HCT116 (cell line): ENCODE measurements at regions not wholly inside any gene's neighbourhood (a gene's known extent, or its start where the extent isn't known, plus 50 kb on each side); places are given as distances from the start of the nearest gene placed in this dataset.

Experiments
- ATAC-seq: fragments of 200-7000 bp; cut with Tn5 transposase; 2 replicates; pipeline ENCODE4 v1.9.1; 2020; ENCODE audit warnings: mild to moderate bottlenecking, moderate library complexity
- BruUV-seq: library from RNA; stranded (reverse); fragments of 400-500 nt; replicated peaks from 2 replicates; lab custom pipeline; 2021; lab: Mats Ljungman, UMichigan
- CTCF ChIA-PET: fragments of 300-600 bp; sonication (Branson Sonifier 250); formaldehyde crosslinking; loops from one replicate; lab custom pipeline; 2021; ENCODE audit warnings: antibody characterized with exemption; lab: Charles Lee
- POLR2A ChIA-PET: fragments of 300-600, 350-600 bp; sonication (Branson Sonifier 250); formaldehyde crosslinking; loops from one replicate; lab custom pipeline; 2021; ENCODE audit warnings: antibody characterized with exemption; lab: Charles Lee
- RAD21 ChIA-PET, 2 experiments: fragments of 300-600 bp; sonication (Branson Sonifier 250); formaldehyde crosslinking; loops; one replicate each; lab custom pipeline; 2023; ENCODE audit warnings: low total read pairs in 2 of 2; ENCODE audit not compliant: uncharacterized antibody in 2 of 2, unreplicated experiment in 2 of 2, low non-redundant PET in 1 of 2; lab: Charles Lee
- DNase-seq: peaks from one replicate; pipeline ENCODE4 v3.0.0-alpha.2; 2010; ENCODE audit warnings: low read depth, low spot score
- H2AFZ ChIP-seq: fragments of 200-600 bp; shearing (Covaris generic), sonication (generic); 2 replicates; pipeline ENCODE4 v1.6.1; 2017; ENCODE audit warnings: low read depth, mixed run types, mixed read lengths, antibody characterized with exemption, low read length; ENCODE audit not compliant: poor library complexity, severe bottlenecking
- H3K27ac ChIP-seq: 2 replicates; pipeline ENCODE4 v1.5.1; 2012; ENCODE audit warnings: low read depth, low read length
- H3K27me3 ChIP-seq: fragments of 200-600 bp; sonication (generic); 2 replicates; pipeline ENCODE4 v1.6.1; 2016; ENCODE audit warnings: mixed run types, low read length, mixed read lengths; ENCODE audit not compliant: insufficient read depth
- H3K36me3 ChIP-seq, 2 experiments: fragments of 200-500 bp in 1 of 2; fragments of 200-600 bp in 1 of 2; sonication (Bioruptor generic) in 1 of 2; sonication (generic) in 1 of 2; 2 replicates each; pipeline versions ENCODE4 v1.5.1 to v1.6.1; 2014 to 2016; ENCODE audit warnings: low read length in 2 of 2, inconsistent platforms in 1 of 2, mixed read lengths in 1 of 2, mixed run types in 1 of 2; ENCODE audit not compliant: insufficient read depth in 2 of 2, control insufficient read depth in 1 of 2
- H3K4me1 ChIP-seq, 2 experiments: fragments of 200-600 bp in 1 of 2; sonication (generic) in 1 of 2; 2 replicates each; pipeline versions ENCODE4 v1.5.1 to v1.6.1; 2012 to 2017; ENCODE audit warnings: low read length in 2 of 2, inconsistent platforms in 1 of 2, mild to moderate bottlenecking in 1 of 2, mixed read lengths in 1 of 2, mixed run types in 1 of 2, moderate library complexity in 1 of 2; ENCODE audit not compliant: insufficient read depth in 2 of 2, control insufficient read depth in 1 of 2
- H3K4me2 ChIP-seq: fragments of 200-600 bp; sonication (generic); 2 replicates; pipeline ENCODE4 v1.6.1; 2017; ENCODE audit warnings: mixed run types, low read length, mixed read lengths
- H3K4me3 ChIP-seq, 2 experiments: fragments of 200-600 bp in 1 of 2; sonication (generic) in 1 of 2; replicated peaks in 1 of 2; 2 replicates each; pipeline ENCODE4 v1.5.1; 2011 to 2016; ENCODE audit warnings: low read length in 2 of 2, control low read depth in 1 of 2, low read depth in 1 of 2, mild to moderate bottlenecking in 1 of 2, mixed read lengths in 1 of 2, mixed run types in 1 of 2
- H3K79me2 ChIP-seq: fragments of 200-600 bp; sonication (generic); 2 replicates; pipeline ENCODE4 v1.6.1; 2017; ENCODE audit warnings: mild to moderate bottlenecking, mixed run types, low read length, moderate library complexity, mixed read lengths; ENCODE audit not compliant: insufficient read depth
- H3K9ac ChIP-seq: fragments of 200-600 bp; sonication (generic); 2 replicates; pipeline ENCODE4 v1.6.1; 2016; ENCODE audit warnings: low read length, mixed read lengths
- H3K9me2 ChIP-seq: fragments of 200-600 bp; sonication (generic), shearing (Covaris generic); 2 replicates; pipeline ENCODE4 v1.6.1; 2017; ENCODE audit warnings: mixed run types, mild to moderate bottlenecking, moderate library complexity; ENCODE audit not compliant: insufficient read depth
- H3K9me3 ChIP-seq, 2 experiments: fragments of 200-500 bp in 1 of 2; fragments of 200-600 bp in 1 of 2; sonication (Bioruptor generic) in 1 of 2; sonication (generic) in 1 of 2; 2 replicates each; pipeline ENCODE4 v1.6.1; 2014 to 2017; ENCODE audit warnings: low read length in 2 of 2, mixed read lengths in 2 of 2, inconsistent platforms in 1 of 2, low read depth in 1 of 2, mild to moderate bottlenecking in 1 of 2, mixed run types in 1 of 2, moderate library complexity in 1 of 2; ENCODE audit not compliant: control insufficient read depth in 1 of 2, insufficient read depth in 1 of 2
- H4K20me1 ChIP-seq: fragments of 200-600 bp; sonication (generic), shearing (Covaris generic); 2 replicates; pipeline ENCODE4 v1.6.1; 2017; ENCODE audit warnings: mixed run types, mild to moderate bottlenecking, moderate library complexity; ENCODE audit not compliant: insufficient read depth
- EGR1 ChIP-seq: IDR thresholded peaks from 2 replicates; pipeline ENCODE4 v1.6.1; 2012; ENCODE audit warnings: low read depth
- JUND ChIP-seq: IDR thresholded peaks from 2 replicates; pipeline ENCODE4 v1.6.1; 2012
- SIN3A ChIP-seq: IDR thresholded peaks from 2 replicates; pipeline ENCODE4 v1.6.1; 2012; ENCODE audit warnings: low read depth
- SP1 ChIP-seq: IDR thresholded peaks from 2 replicates; pipeline ENCODE4 v1.6.1; 2012; ENCODE audit warnings: low read depth
- SRF ChIP-seq: IDR thresholded peaks from 2 replicates; pipeline ENCODE4 v1.6.1; 2012; ENCODE audit warnings: low read depth
- ZFX ChIP-seq: fragments of 450-650 bp; IDR thresholded peaks from 2 replicates; pipeline ENCODE4 v1.6.1; 2017
- intact Hi-C: fragments of 100-400 bp; cut with micrococcal nuclease; formaldehyde crosslinking; loops from 2 replicates; pipeline ENCODE4 v1.10.0; 2022
- TF ChIP-seq, protein P1 (sequence below): IDR thresholded peaks from 2 replicates; pipeline ENCODE4 v1.6.1; 2012; ENCODE audit warnings: low read depth

GRCh38 chr9:12614488-12614887, 78.7 kb upstream of the TYRP1 start (continued):
- TF ChIP-seq, protein P1, sequence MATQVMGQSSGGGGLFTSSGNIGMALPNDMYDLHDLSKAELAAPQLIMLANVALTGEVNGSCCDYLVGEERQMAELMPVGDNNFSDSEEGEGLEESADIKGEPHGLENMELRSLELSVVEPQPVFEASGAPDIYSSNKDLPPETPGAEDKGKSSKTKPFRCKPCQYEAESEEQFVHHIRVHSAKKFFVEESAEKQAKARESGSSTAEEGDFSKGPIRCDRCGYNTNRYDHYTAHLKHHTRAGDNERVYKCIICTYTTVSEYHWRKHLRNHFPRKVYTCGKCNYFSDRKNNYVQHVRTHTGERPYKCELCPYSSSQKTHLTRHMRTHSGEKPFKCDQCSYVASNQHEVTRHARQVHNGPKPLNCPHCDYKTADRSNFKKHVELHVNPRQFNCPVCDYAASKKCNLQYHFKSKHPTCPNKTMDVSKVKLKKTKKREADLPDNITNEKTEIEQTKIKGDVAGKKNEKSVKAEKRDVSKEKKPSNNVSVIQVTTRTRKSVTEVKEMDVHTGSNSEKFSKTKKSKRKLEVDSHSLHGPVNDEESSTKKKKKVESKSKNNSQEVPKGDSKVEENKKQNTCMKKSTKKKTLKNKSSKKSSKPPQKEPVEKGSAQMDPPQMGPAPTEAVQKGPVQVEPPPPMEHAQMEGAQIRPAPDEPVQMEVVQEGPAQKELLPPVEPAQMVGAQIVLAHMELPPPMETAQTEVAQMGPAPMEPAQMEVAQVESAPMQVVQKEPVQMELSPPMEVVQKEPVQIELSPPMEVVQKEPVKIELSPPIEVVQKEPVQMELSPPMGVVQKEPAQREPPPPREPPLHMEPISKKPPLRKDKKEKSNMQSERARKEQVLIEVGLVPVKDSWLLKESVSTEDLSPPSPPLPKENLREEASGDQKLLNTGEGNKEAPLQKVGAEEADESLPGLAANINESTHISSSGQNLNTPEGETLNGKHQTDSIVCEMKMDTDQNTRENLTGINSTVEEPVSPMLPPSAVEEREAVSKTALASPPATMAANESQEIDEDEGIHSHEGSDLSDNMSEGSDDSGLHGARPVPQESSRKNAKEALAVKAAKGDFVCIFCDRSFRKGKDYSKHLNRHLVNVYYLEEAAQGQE = no peak

GRCh38 chr9:12618956-12619355, 74.2 kb upstream of the TYRP1 start:
- no peak overlapping the region for H3K9ac ChIP-seq
- CTCF ChIA-PET = no interaction called here
- H3K27me3 ChIP-seq = no peaks in the 10 kb centered on the region
- H3K36me3 ChIP-seq = no peaks in the 10 kb centered on the region
- POLR2A ChIA-PET = no interaction called here
- no peaks in the 10 kb centered on the region for H3K4me1 ChIP-seq
- no peak for TF ChIP-seq ZFX
- TF ChIP-seq EGR1 = no peak
- no peak for TF ChIP-seq SIN3A
- no peak for TF ChIP-seq SRF
- no peak for TF ChIP-seq JUND
- no peak for TF ChIP-seq SP1
- TF ChIP-seq, all 23 proteins: peak for 0
- ATAC-seq (no peak), DNase-seq (no peak)
- H3K79me2 ChIP-seq = no peaks in the 10 kb centered on the region
- H3K27ac ChIP-seq = no peak overlapping the region
- H3K9me2 ChIP-seq = no peaks in the 10 kb centered on the region
- BruUV-seq = no TSS peak
- H3K9me3 ChIP-seq = no peaks in the 10 kb centered on the region
- H3K4me3 ChIP-seq = no peak overlapping the region
- H4K20me1 ChIP-seq = no peaks in the 10 kb centered on the region
- RAD21 ChIA-PET = no interaction called here
- H2AFZ ChIP-seq = no peak overlapping the region
- H3K4me2 ChIP-seq = no peak overlapping the region
- intact Hi-C loops = no loop called here
